ENCODE measurements at regions not wholly inside any gene's neighbourhood (a gene's known extent, or its start where the extent isn't known, plus 50 kb on each side); places are given as distances from the start of the nearest gene placed in this dataset.
A peak's percentile ranks its signal among the peaks of the same experiment; 100 is the strongest.
"Not testable (repeated sequence)": the region's sequence is repeated elsewhere in the genome, so short reads cannot be mapped to it uniquely, and the experiment has no call there.

DNA sequence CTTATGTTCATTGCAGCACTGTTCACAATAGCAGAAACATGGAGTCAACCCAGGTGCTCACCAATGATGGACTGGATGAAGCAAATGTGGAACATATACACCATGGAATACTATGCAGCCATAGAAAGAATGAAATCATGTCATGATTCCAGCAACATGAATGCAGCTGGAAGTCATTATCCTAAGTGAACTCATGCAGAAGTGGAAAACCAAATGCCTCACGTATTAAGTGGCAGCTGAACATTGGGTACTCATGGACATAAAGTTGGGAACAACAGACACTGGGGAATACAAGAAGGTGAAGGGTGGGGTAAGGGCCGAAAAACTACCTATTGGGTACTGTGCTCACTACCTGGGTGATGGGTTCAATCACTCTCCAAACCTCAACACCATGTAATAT lies 915.9 kb downstream of the UQCRFS1 start:
- WGBS, result 86% methylated on average over 2 of the region's 2 CpGs

DNA sequence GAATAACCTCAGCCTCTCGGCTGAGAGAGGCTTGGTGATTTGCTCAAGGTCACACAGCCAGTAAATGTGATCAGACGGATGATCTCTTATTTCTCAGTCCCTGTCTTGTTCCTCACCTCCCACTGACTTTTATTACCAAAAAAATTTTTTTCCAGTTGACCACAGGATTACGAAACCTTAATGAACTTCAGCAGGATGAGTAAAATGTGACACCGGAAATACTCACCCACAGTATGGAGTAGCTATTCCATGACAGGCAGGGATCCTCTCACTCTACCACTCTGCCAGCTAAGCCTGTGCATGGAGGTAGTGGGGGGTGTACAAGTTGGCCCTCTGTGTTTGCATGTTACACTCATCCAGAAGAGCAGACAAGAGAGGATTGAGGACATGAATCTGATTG lies 916.4 kb downstream of the UQCRFS1 start:
- Histone ChIP-seq H3K9ac (ENCODE audit: low read depth, low read length) (no peak overlapping the region), H3K4me3 (ENCODE audit: low read length) (no peak overlapping the region), H3K4me1 (ENCODE audit: insufficient read depth, low read length) (peaks cover 25% of the 10 kb centered on the region), H3K27ac (ENCODE audit: low read depth, low read length) (no peak overlapping the region), H3K27me3 (ENCODE audit: insufficient read depth, low read length) (no peaks in the 10 kb centered on the region), H3K36me3 (ENCODE audit: insufficient read depth, low read length) (no peaks in the 10 kb centered on the region), H3K9me3 (ENCODE audit: insufficient read depth, low read depth, low read length) (no peaks in the 10 kb centered on the region)
- 94% methylated on average over 4 of the region's 4 CpGs for WGBS

More for the DNA sequence above, 915.9 kb downstream of the UQCRFS1 start:
- Histone ChIP-seq H3K36me3 (ENCODE audit: insufficient read depth, low read length) (no peaks in the 10 kb centered on the region), H3K27ac (ENCODE audit: low read depth, low read length) (no peak overlapping the region), H3K27me3 (ENCODE audit: insufficient read depth, low read length) (no peaks in the 10 kb centered on the region), H3K9me3 (ENCODE audit: insufficient read depth, low read depth, low read length) (no peaks in the 10 kb centered on the region), H3K4me3 (ENCODE audit: low read length) (no peak overlapping the region), H3K4me1 (ENCODE audit: insufficient read depth, low read length) (peaks cover 20% of the 10 kb centered on the region), H3K9ac (ENCODE audit: low read depth, low read length) (no peak overlapping the region)

DNA sequence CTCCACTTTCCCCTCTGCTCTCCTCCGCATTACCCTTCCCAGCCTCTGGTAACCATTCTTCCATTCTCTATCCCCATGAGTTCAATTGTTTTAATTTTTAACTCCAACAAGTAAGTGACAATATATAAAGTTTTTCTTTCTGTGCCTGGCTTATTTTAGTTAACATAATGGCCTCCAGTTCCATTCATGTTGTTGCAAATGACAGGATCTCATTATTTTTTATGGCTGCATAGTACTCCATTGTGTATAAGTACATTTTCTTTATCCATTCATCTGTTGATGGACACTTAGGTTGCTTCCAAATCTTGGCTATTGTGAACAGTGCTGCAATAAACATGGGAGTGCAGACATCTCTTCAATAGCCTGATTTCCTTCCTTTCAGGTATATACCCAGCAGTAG lies 918.0 kb downstream of the UQCRFS1 start:
- WGBS, result 93% methylated on average over 1 of the region's 1 CpG
- H3K9ac ChIP-seq (ENCODE audit: low read depth, low read length); H3K4me3 ChIP-seq (ENCODE audit: low read length); H3K36me3 ChIP-seq (ENCODE audit: insufficient read depth, low read length); H3K27me3 ChIP-seq (ENCODE audit: insufficient read depth, low read length); H3K27ac ChIP-seq (ENCODE audit: low read depth, low read length); H3K9me3 ChIP-seq (ENCODE audit: insufficient read depth, low read depth, low read length): not testable (repeated sequence)
- H3K4me1 ChIP-seq (ENCODE audit: insufficient read depth, low read length), result peaks cover 37% of the 10 kb centered on the region

DNA sequence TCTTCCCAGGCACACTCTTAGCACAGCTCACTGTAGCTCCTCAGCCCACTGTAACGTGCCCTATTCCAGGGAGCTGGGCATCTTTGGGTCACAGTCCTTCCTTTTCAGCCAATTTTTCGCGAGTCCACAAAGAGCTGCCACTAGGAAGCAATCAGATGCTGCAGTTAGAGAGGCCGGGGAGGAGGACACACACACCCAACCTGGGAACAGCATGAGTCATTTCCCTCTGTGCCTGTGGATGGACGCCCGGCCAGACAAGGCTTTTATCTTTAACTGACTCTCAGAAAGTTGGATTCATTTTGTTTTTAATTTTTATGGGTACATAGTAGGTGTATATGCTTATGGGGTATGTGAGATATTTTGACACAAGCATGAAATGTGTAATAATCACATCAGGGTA lies 918.6 kb downstream of the UQCRFS1 start:
- H3K9me3 ChIP-seq (ENCODE audit: insufficient read depth, low read depth, low read length), result no peaks in the 10 kb centered on the region
- H3K27me3 ChIP-seq (ENCODE audit: insufficient read depth, low read length), result no peaks in the 10 kb centered on the region
- 58% methylated on average over 6 of the region's 6 CpGs for WGBS
- peaks cover 41% of the 10 kb centered on the region for H3K4me1 ChIP-seq (ENCODE audit: insufficient read depth, low read length)
- no peak overlapping the region for H3K27ac ChIP-seq (ENCODE audit: low read depth, low read length)
- H3K4me3 ChIP-seq (ENCODE audit: low read length), result no peak overlapping the region
- no peak overlapping the region for H3K9ac ChIP-seq (ENCODE audit: low read depth, low read length)
- H3K36me3 ChIP-seq (ENCODE audit: insufficient read depth, low read length), result no peaks in the 10 kb centered on the region

DNA sequence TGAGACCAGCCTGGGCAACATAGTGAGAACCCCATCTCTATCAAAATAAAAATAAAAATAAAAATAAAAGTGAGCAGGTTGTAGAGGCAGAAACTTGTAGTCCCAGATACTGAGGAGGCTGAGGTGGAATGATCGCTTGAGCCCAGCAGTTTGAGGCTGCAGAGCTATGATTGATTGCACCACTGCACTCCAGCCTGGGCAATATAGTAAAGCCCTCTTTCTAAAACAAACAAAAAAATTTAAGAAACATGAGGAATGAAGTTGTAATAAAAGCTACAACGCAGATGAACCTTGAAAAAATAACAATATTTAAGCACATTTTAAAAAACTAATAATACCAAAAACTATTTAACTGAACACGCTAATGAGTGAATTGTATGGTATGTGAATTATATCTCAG lies 919.3 kb downstream of the UQCRFS1 start:
- Histone ChIP-seq H3K27me3 (ENCODE audit: insufficient read depth, low read length) (no peaks in the 10 kb centered on the region), H3K9me3 (ENCODE audit: insufficient read depth, low read depth, low read length) (no peaks in the 10 kb centered on the region), H3K36me3 (ENCODE audit: insufficient read depth, low read length) (no peaks in the 10 kb centered on the region), H3K27ac (ENCODE audit: low read depth, low read length) (no peak overlapping the region), H3K9ac (ENCODE audit: low read depth, low read length) (no peak overlapping the region), H3K4me3 (ENCODE audit: low read length) (no peak overlapping the region), H3K4me1 (ENCODE audit: insufficient read depth, low read length) (peaks cover 48% of the 10 kb centered on the region)
- WGBS, result 95% methylated on average over 2 of the region's 3 CpGs

DNA sequence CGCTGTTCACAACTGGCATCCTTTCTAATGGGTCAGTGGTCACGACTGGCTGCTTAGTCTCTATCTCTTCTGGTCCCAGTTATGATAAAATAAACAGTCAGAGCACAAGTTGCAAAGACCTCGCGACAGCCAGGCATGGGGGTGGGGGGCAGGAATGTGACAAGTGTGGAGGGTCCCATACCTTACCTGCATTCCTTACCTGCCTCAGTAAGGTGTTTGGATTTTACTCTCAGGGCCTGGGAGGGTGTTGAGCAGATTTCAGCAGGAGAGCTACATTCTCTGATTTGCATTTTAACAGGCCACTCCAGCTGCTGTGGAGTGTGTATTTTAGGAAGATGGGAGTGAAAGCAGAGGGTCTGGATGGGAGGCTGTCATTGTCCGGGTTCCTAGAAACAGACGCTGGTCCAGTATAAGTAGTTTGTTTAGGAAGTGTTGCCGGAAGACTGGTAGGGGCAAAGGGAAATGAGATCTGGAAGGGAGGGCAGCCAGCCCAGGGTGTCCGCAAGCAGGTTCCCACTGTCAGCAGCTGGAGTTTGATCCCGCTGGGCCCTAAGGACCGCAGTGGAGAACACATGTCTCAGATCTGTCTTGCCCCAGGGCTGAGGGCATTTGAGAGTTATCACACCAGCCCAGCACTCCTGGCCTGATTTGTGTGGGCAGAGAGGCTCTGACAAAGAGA lies 920.0 kb downstream of the UQCRFS1 start:
- 38% methylated on average over 10 of the region's 10 CpGs for WGBS
- Histone ChIP-seq H3K9me3 (ENCODE audit: insufficient read depth, low read depth, low read length) (no peaks in the 10 kb centered on the region), H3K27ac (ENCODE audit: low read depth, low read length) (peak overlapping the region; percentile 40; the same call in 1 of the 2 replicates), H3K4me1 (ENCODE audit: insufficient read depth, low read length) (peaks cover 49% of the 10 kb centered on the region), H3K27me3 (ENCODE audit: insufficient read depth, low read length) (no peaks in the 10 kb centered on the region), H3K9ac (ENCODE audit: low read depth, low read length) (no peak overlapping the region), H3K4me3 (ENCODE audit: low read length) (no peak overlapping the region), H3K36me3 (ENCODE audit: insufficient read depth, low read length) (no peaks in the 10 kb centered on the region)

DNA sequence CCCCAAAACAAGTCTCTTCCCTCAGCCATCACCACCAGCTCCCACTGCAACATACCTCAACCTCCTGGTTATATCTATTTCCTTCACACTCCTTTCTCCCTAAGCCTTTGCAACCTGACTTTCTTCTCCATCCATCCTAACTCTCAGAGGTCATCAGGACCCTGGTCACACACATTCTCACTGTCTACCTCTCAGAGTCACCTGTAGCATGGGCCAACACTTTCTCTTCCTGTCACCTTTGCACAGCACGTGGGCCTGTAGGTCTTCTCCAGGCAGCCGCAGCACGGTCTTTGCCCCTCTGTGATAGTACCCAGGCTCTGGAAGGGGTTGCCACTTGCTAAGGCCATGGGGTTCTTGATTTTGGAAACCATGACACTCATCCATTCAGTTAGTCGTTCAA lies 921.1 kb downstream of the UQCRFS1 start:
- Histone ChIP-seq H3K4me3 (ENCODE audit: low read length) (no peak overlapping the region), H3K4me1 (ENCODE audit: insufficient read depth, low read length) (peaks cover 49% of the 10 kb centered on the region), H3K27me3 (ENCODE audit: insufficient read depth, low read length) (no peaks in the 10 kb centered on the region), H3K9me3 (ENCODE audit: insufficient read depth, low read depth, low read length) (no peaks in the 10 kb centered on the region), H3K36me3 (ENCODE audit: insufficient read depth, low read length) (no peaks in the 10 kb centered on the region), H3K9ac (ENCODE audit: low read depth, low read length) (peak overlapping the region; percentile 6; the same call in 1 of the 2 replicates), H3K27ac (ENCODE audit: low read depth, low read length) (peak overlapping the region; percentile 37; the same call in 1 of the 2 replicates)
- WGBS, result 75% methylated on average over 4 of the region's 4 CpGs

DNA sequence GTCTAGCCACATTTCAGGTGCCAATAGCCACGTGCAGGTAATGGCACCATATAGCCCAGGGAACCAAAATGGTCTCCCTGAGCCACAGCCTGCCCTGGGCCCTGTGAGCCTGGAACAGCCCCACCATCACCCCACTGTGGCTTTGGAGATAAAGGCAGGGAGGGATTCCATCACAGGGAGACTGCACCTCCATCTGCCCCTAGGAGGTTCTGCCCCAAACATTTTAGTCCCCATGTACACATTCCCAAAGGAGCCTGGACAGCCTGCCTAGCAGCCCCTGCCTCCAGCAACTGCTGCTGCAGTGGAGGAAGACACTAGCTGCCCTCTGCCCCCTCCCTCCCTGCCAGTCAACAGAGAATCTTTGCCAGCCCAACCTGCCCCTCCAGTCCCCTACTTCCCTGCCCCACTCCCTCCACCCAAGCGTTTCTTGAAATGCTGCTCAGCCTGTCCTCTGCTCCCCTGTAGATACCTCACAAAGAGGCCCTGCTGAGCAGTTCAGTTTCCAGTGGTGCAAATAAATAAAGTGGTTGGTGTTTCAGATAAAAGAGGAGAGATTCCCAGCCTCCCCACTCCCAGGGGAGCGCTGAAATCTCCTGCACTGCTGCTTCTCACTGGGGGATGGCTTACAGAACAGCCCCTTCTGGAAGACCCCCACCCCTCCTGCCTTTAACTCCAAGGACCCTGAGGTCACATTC lies 921.8 kb downstream of the UQCRFS1 start:
- Histone ChIP-seq H3K9ac (ENCODE audit: low read depth, low read length) (peak overlapping the region; percentile 6; the same call in 1 of the 2 replicates), H3K27ac (ENCODE audit: low read depth, low read length) (peak overlapping the region; percentile 37; the same call in 1 of the 2 replicates), H3K4me3 (ENCODE audit: low read length) (peak overlapping the region; percentile 3; the same call in 1 of the 2 replicates), H3K9me3 (ENCODE audit: insufficient read depth, low read depth, low read length) (no peaks in the 10 kb centered on the region), H3K36me3 (ENCODE audit: insufficient read depth, low read length) (no peaks in the 10 kb centered on the region), H3K27me3 (ENCODE audit: insufficient read depth, low read length) (no peaks in the 10 kb centered on the region), H3K4me1 (ENCODE audit: insufficient read depth, low read length) (peaks cover 52% of the 10 kb centered on the region)
- 22% methylated on average over 3 of the region's 3 CpGs for WGBS

DNA sequence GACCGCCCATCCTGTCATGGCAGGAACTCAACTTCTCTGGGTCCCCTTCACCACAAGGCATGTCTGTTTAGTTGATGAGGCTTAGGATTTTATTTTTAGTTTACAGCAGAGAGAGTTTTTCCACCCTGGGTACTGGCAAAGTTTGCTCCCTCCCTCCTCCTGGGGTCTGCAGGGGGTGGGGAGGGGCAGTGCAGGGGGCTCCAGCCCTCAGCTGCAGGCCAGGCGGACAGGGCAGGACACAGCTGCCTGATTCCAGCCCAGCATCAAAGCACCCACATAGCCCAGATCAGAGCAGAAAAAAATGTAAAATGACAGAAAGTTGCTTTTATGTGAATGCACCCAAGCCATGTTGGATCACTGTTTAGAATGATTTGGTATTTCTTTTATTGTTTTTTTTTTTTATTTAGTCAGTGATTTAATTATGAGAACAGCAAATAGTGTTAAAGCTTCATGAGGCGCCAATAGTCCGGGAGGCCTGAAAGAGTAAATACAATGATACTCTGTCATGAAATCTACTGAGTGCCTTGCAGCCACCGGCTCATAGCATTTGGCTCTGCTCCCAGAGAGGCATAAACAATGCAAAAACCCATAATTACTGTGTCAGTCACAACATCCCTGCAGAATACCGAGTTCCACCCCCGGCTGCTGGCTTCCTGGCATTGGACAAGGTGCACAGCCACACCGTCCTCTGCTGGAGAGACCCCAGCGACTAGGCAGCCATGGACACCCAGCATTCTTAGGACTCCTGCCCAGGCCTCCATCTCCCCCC lies 923.5 kb downstream of the UQCRFS1 start:
- WGBS, result 75% methylated on average over 8 of the region's 9 CpGs
- Histone ChIP-seq H3K9me3 (ENCODE audit: insufficient read depth, low read depth, low read length) (no peaks in the 10 kb centered on the region; the same call in 1 of the 2 replicates), H3K9ac (ENCODE audit: low read depth, low read length) (no peak overlapping the region), H3K4me1 (ENCODE audit: insufficient read depth, low read length) (peaks cover 52% of the 10 kb centered on the region), H3K27ac (ENCODE audit: low read depth, low read length) (no peak overlapping the region; the same call in 1 of the 2 replicates), H3K27me3 (ENCODE audit: insufficient read depth, low read length) (no peaks in the 10 kb centered on the region), H3K4me3 (ENCODE audit: low read length) (no peak overlapping the region), H3K36me3 (ENCODE audit: insufficient read depth, low read length) (no peaks in the 10 kb centered on the region)

DNA sequence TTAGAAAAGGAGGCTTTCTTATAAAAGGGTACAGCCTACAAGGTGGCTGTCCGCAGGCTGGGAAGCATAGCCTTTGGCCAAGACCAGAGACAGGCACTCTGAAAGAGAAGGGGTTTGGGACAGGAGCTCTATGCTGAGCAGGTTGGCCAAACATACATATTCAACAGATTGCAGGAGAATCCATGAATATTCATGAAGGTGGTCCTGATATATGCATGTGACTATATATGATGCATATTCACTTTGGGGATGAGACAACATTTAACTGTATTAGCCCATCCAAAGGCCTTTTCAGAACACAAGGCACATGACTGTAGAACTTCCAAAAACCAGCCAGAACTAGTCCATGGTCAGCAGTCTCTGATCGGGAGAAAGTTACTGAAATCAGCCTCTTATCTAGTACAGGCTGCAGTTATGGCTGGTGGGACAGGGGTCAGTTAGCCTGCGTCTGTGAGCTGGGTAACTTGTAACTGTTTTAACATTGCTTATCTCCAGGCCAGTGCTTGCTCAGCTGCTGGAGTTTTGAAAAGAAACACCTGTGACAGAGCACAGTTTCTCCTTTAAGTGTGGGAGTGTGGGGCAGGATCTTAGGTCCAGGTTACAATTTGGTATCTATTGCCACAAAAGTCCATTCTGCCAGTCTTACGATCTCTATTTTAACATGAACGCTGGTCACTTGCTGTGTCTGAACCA lies 924.2 kb downstream of the UQCRFS1 start:
- 79% methylated on average over 5 of the region's 5 CpGs for WGBS
- H3K27ac ChIP-seq (ENCODE audit: low read depth, low read length), result peak overlapping the region; percentile 22; the same call in 1 of the 2 replicates

More for the DNA sequence above, 924.2 kb downstream of the UQCRFS1 start:
- Histone ChIP-seq H3K9ac (ENCODE audit: low read depth, low read length) (no peak overlapping the region), H3K9me3 (ENCODE audit: insufficient read depth, low read depth, low read length) (no peaks in the 10 kb centered on the region; the same call in 1 of the 2 replicates), H3K4me1 (ENCODE audit: insufficient read depth, low read length) (peaks cover 46% of the 10 kb centered on the region), H3K36me3 (ENCODE audit: insufficient read depth, low read length) (no peaks in the 10 kb centered on the region), H3K27me3 (ENCODE audit: insufficient read depth, low read length) (no peaks in the 10 kb centered on the region), H3K4me3 (ENCODE audit: low read length) (no peak overlapping the region)
